GM13976 (cell line): ENCODE measurements at regions not wholly inside any gene's neighbourhood (a gene's known extent, or its start where the extent isn't known, plus 50 kb on each side); places are given as distances from the start of the nearest gene placed in this dataset.

Experiments
- DNase-seq: peaks from one replicate; pipeline ENCODE4 v3.0.0; 2012; ENCODE audit warnings: low spot score
- CTCF ChIP-seq: IDR thresholded peaks from 2 replicates; pipeline ENCODE4 v1.5.1; 2012; ENCODE audit warnings: borderline replicate concordance, mild to moderate bottlenecking; ENCODE audit not compliant: insufficient read depth; ENCODE audit errors: extremely low read depth, missing control alignments, control extremely low read depth
- in situ Hi-C: fragments of 300-500 bp; cut with MboI; formaldehyde crosslinking; loops from one replicate; pipeline ENCODE4 v1.12.0; 2022; ENCODE audit warnings: low sequenced_read_pairs, mixed read lengths, inconsistent platforms; ENCODE audit not compliant: unreplicated experiment

GRCh38 chr4:22884157-22884556 lies 191.4 kb downstream of the GBA3 start:
- no peak for DNase-seq
- no peak for TF ChIP-seq CTCF
- in situ Hi-C loops = loop anchor here (25.0 kb wide), 1 partner anchor 1528 kb away; no protein-coding TSS in a partner anchor

- DNase-seq = no peak
- TF ChIP-seq CTCF = no peak
- in situ Hi-C loops = loop anchor here (25.0 kb wide), 1 partner anchor 1531 kb away; no protein-coding TSS in a partner anchor
Measured at GRCh38 chr4:22881411-22881810, 188.7 kb downstream of the GBA3 start.

GRCh38 chr4:22877486-22878052 lies 184.8 kb downstream of the GBA3 start:
- in situ Hi-C loops = loop anchor here (25.0 kb wide), 1 partner anchor 1535 kb away; no protein-coding TSS in a partner anchor

GRCh38 chr4:22876270-22876669 lies 183.5 kb downstream of the GBA3 start:
- no peak for DNase-seq
- TF ChIP-seq CTCF = no peak
- in situ Hi-C loops = loop anchor here (25.0 kb wide), 1 partner anchor 1536 kb away; no protein-coding TSS in a partner anchor

More at GRCh38 chr4:22877486-22878052, 184.8 kb downstream of the GBA3 start:
- DNase-seq = no peak
- no peak for TF ChIP-seq CTCF

- in situ Hi-C loops = loop anchor here (25.0 kb wide), 1 partner anchor 1537 kb away; no protein-coding TSS in a partner anchor
- DNase-seq = no peak
- TF ChIP-seq CTCF = no peak
Measured at GRCh38 chr4:22875587-22876257, 183.0 kb downstream of the GBA3 start.

GRCh38 chr4:22874334-22874912 lies 181.7 kb downstream of the GBA3 start:
- in situ Hi-C loops = no loop called here
- DNase-seq = no peak

More at GRCh38 chr4:22874334-22874912, 181.7 kb downstream of the GBA3 start:
- no peak for TF ChIP-seq CTCF
